Muscle layer of duodenum (tissue), 2 donors: ENCODE measurements at regions not wholly inside any gene's neighbourhood (a gene's known extent, or its start where the extent isn't known, plus 50 kb on each side); places are given as distances from the start of the nearest gene placed in this dataset.
"Not testable (repeated sequence)": the region's sequence is repeated elsewhere in the genome, so short reads cannot be mapped to it uniquely, and the experiment has no call there.

ENCODE experiments used
- H3K27ac ChIP-seq: one replicate; pipeline ENCODE4 v1.7.0; 2013; ENCODE audit warnings: mild to moderate bottlenecking, low read length
- H3K27me3 ChIP-seq: one replicate; pipeline ENCODE4 v1.7.0; 2013; ENCODE audit warnings: low read depth, mild to moderate bottlenecking, control low read depth, low read length
- H3K36me3 ChIP-seq, 2 donors: one replicate each; pipeline ENCODE4 v1.7.0; 2013; ENCODE audit warnings: low read length in 2 of 2, control low read depth in 1 of 2, mild to moderate bottlenecking in 1 of 2; ENCODE audit not compliant: insufficient read depth in 2 of 2, control insufficient read depth in 1 of 2
- H3K4me1 ChIP-seq, 2 donors: one replicate each; pipeline ENCODE4 v1.7.0; 2013; ENCODE audit warnings: low read length in 2 of 2, mild to moderate bottlenecking in 2 of 2, control low read depth in 1 of 2, moderate library complexity in 1 of 2; ENCODE audit not compliant: insufficient read depth in 2 of 2, control insufficient read depth in 1 of 2
- H3K4me3 ChIP-seq, 2 donors: one replicate each; pipeline ENCODE4 v1.7.0; 2013; ENCODE audit warnings: low read length in 2 of 2, low read depth in 1 of 2, mild to moderate bottlenecking in 1 of 2
- H3K9me3 ChIP-seq, 2 donors: one replicate each; pipeline ENCODE4 v1.7.0; 2013; ENCODE audit warnings: low read length in 2 of 2, control low read depth in 1 of 2, mild to moderate bottlenecking in 1 of 2; ENCODE audit not compliant: control insufficient read depth in 1 of 2
- donor health status: healthy.

GRCh38 chr4:82124365-82124764 is 249.4 kb downstream of the HNRNPD start:
- Histone ChIP-seq H3K4me3 (no peak overlapping the region), H3K4me1 (no peaks in the 10 kb centered on the region), H3K36me3 (no peaks in the 10 kb centered on the region), H3K9me3 (no peaks in the 10 kb centered on the region), H3K27me3 (no peaks in the 10 kb centered on the region), H3K27ac (no peak overlapping the region)

GRCh38 chr4:82123934-82124333 is 249.9 kb downstream of the HNRNPD start:
- Histone ChIP-seq H3K36me3 (no peaks in the 10 kb centered on the region), H3K27me3 (no peaks in the 10 kb centered on the region), H3K27ac (no peak overlapping the region), H3K9me3 (no peaks in the 10 kb centered on the region), H3K4me1 (no peaks in the 10 kb centered on the region), H3K4me3 (no peak overlapping the region)

- not testable (repeated sequence) for H3K27ac ChIP-seq, H3K27me3 ChIP-seq, H3K4me3 ChIP-seq, H3K4me1 ChIP-seq, H3K36me3 ChIP-seq, H3K9me3 ChIP-seq
Observed at GRCh38 chr4:82115183-82115582, 258.6 kb downstream of the HNRNPD start.

- H3K27me3 ChIP-seq = no peaks in the 10 kb centered on the region
- H3K4me1 ChIP-seq = no peaks in the 10 kb centered on the region
- no peak overlapping the region for H3K27ac ChIP-seq
- H3K4me3 ChIP-seq = no peak overlapping the region
- H3K9me3 ChIP-seq = no peaks in the 10 kb centered on the region
- H3K36me3 ChIP-seq = no peaks in the 10 kb centered on the region
Observed at GRCh38 chr4:82108506-82108905, 265.3 kb downstream of the HNRNPD start.

- Histone ChIP-seq H3K27ac (no peak overlapping the region), H3K4me1 (no peaks in the 10 kb centered on the region), H3K27me3 (no peaks in the 10 kb centered on the region), H3K9me3 (no peaks in the 10 kb centered on the region), H3K4me3 (no peak overlapping the region), H3K36me3 (no peaks in the 10 kb centered on the region)
Observed at GRCh38 chr4:82104578-82104977, 269.2 kb downstream of the HNRNPD start.

GRCh38 chr4:82099928-82100579 is 273.7 kb downstream of the HNRNPD start:
- Histone ChIP-seq H3K27me3 (no peaks in the 10 kb centered on the region), H3K4me1 (no peaks in the 10 kb centered on the region), H3K27ac (no peak overlapping the region), H3K9me3 (no peaks in the 10 kb centered on the region), H3K4me3 (no peak overlapping the region), H3K36me3 (no peaks in the 10 kb centered on the region)

- H3K9me3 ChIP-seq = no peaks in the 10 kb centered on the region
- H3K4me3 ChIP-seq = no peak overlapping the region
- H3K36me3 ChIP-seq = no peaks in the 10 kb centered on the region
- H3K27ac ChIP-seq = no peak overlapping the region
- no peaks in the 10 kb centered on the region for H3K4me1 ChIP-seq
- H3K27me3 ChIP-seq = no peaks in the 10 kb centered on the region
Observed at GRCh38 chr4:82097504-82097903, 276.3 kb downstream of the HNRNPD start.

- Histone ChIP-seq H3K9me3 (no peaks in the 10 kb centered on the region), H3K4me3 (no peak overlapping the region), H3K27me3 (no peaks in the 10 kb centered on the region), H3K27ac (no peak overlapping the region), H3K4me1 (no peaks in the 10 kb centered on the region), H3K36me3 (no peaks in the 10 kb centered on the region)
Observed at GRCh38 chr4:82090717-82091116, 283.1 kb downstream of the HNRNPD start.

GRCh38 chr4:82084747-82085146 is 289.0 kb downstream of the HNRNPD start:
- no peak overlapping the region for H3K27ac ChIP-seq
- H3K9me3 ChIP-seq = no peaks in the 10 kb centered on the region
- no peak overlapping the region for H3K4me3 ChIP-seq
- no peaks in the 10 kb centered on the region for H3K36me3 ChIP-seq
- H3K4me1 ChIP-seq = no peaks in the 10 kb centered on the region
- no peaks in the 10 kb centered on the region for H3K27me3 ChIP-seq

GRCh38 chr4:82077471-82077995 is 296.3 kb downstream of the HNRNPD start:
- not testable (repeated sequence) for H3K27me3 ChIP-seq, H3K4me1 ChIP-seq, H3K9me3 ChIP-seq, H3K4me3 ChIP-seq, H3K36me3 ChIP-seq, H3K27ac ChIP-seq

GRCh38 chr4:82076809-82077208 is 297.0 kb downstream of the HNRNPD start:
- H3K9me3 ChIP-seq = no peaks in the 10 kb centered on the region
- H3K36me3 ChIP-seq = no peaks in the 10 kb centered on the region
- no peaks in the 10 kb centered on the region for H3K4me1 ChIP-seq

GRCh38 chr4:82076359-82076758 is 297.4 kb downstream of the HNRNPD start:
- H3K27me3 ChIP-seq = no peaks in the 10 kb centered on the region
- H3K4me3 ChIP-seq = no peak overlapping the region
- H3K27ac ChIP-seq = no peak overlapping the region
- H3K9me3 ChIP-seq = no peaks in the 10 kb centered on the region
- no peaks in the 10 kb centered on the region for H3K4me1 ChIP-seq
- no peaks in the 10 kb centered on the region for H3K36me3 ChIP-seq

More at GRCh38 chr4:82076809-82077208, 297.0 kb downstream of the HNRNPD start:
- Histone ChIP-seq H3K27me3 (no peaks in the 10 kb centered on the region), H3K4me3 (no peak overlapping the region), H3K27ac (no peak overlapping the region)
